Stimulated activated naive CD8-positive, alpha-beta T cell treated with anti-CD3 and anti-CD28 coated beads, Interleukin-15, Interleukin-2, amounts not matched to agents 100 ng/mL and 50 ng/mL, for 24 hours (primary cell): ENCODE measurements at regions not wholly inside any gene's neighbourhood (a gene's known extent, or its start where the extent isn't known, plus 50 kb on each side); places are given as distances from the start of the nearest gene placed in this dataset.
"Not testable (repeated sequence)": the region's sequence is repeated elsewhere in the genome, so short reads cannot be mapped to it uniquely, and the experiment has no call there.

Experiments
- H3K27ac Mint-ChIP-seq: one replicate; pipeline ENCODE4 v1.8.0; 2021; ENCODE audit warnings: mild to moderate bottlenecking, mixed read lengths
- H3K27me3 Mint-ChIP-seq: one replicate; pipeline ENCODE4 v1.8.0; 2021; ENCODE audit warnings: mixed read lengths
- H3K36me3 Mint-ChIP-seq: one replicate; pipeline ENCODE4 v1.8.0; 2021; ENCODE audit warnings: low read depth, mixed read lengths
- H3K4me1 Mint-ChIP-seq: one replicate; pipeline ENCODE4 v1.8.0; 2021; ENCODE audit warnings: low read depth, mixed read lengths
- H3K4me3 Mint-ChIP-seq: one replicate; pipeline ENCODE4 v1.8.0; 2021; ENCODE audit warnings: mild to moderate bottlenecking, mixed read lengths
- H3K9me3 Mint-ChIP-seq: one replicate; pipeline ENCODE4 v1.8.0; 2021; ENCODE audit warnings: mixed read lengths

DNA sequence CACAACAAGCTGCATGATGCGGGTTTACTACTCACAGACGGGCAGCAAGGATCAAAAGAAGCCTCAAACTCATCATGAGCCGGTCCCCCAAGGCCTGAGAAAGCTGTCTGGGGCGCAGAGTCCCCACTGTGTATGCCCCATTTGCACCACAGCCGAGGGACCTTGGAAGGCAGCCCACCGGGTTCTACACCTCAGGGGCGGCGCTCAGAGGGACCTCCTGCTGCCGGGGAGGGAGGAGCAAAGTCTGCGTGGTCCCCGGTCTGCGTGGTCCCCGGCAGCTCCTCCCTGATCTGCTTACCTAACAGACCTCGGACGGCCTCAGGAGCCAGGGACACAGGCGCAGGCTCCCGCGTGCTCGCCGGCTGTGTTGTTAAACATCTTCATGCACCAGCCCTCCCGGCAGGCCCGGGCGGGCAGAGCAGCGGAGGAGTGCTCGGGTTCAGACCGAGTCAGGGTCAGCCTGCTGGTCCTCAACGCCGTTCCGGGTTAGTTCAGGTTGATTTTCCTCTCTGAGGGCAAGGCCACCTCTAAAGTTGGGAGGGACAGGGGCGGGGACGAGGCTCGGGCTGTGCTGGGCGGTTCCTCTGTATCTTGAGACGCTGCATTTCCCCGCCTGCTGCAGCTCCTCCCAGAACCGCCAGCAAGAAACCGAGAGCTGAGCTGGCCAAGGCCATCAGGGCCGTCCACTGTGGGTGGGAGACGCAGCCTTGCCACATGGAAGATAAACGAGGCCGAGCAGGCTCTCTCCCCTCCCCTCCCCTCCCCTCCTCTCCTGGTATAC is 74.6 kb downstream of the MRPL36 start:
- Mint-ChIP-seq H3K9me3 (peaks cover 3% of the 10 kb centered on the region), H3K4me1 (no peaks in the 10 kb centered on the region), H3K4me3 (peak overlapping the region; percentile 37), H3K36me3 (no peaks in the 10 kb centered on the region), H3K27ac (no peak overlapping the region), H3K27me3 (peaks cover 9% of the 10 kb centered on the region)

GRCh38 chr5:1723957-1724821 is 75.4 kb downstream of the MRPL36 start:
- H3K27ac Mint-ChIP-seq: no peak overlapping the region
- peaks cover 9% of the 10 kb centered on the region for H3K27me3 Mint-ChIP-seq
- peaks cover 7% of the 10 kb centered on the region for H3K9me3 Mint-ChIP-seq
- H3K36me3 Mint-ChIP-seq: no peaks in the 10 kb centered on the region
- no peak overlapping the region for H3K4me3 Mint-ChIP-seq
- no peaks in the 10 kb centered on the region for H3K4me1 Mint-ChIP-seq

- Mint-ChIP-seq H3K27ac (no peak overlapping the region), H3K36me3 (no peaks in the 10 kb centered on the region), H3K4me1 (no peaks in the 10 kb centered on the region), H3K9me3 (peaks cover 14% of the 10 kb centered on the region), H3K27me3 (peaks cover 9% of the 10 kb centered on the region), H3K4me3 (no peak overlapping the region)
Observed at GRCh38 chr5:1723476-1723875, 76.2 kb downstream of the MRPL36 start.

DNA sequence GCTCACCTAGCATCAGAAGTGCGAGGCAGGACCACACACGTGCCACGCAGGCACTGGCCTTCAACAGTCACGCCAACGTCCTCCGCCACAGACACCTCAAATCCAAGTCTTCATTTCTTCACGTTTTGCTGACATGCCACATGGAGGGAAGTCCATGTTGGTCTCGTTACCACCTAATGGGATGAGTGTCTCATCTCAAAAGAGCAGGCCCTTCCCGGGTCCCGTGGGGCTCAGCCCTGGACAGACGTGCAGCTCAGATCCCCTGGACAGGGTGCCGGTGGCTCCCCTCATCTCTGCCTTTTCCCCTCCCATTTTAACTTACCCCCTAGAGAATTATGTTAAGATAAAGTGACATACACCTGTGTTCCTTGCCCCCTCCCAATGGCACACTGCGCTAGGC is 76.8 kb downstream of the MRPL36 start:
- no peak overlapping the region for H3K4me3 Mint-ChIP-seq
- peaks cover 19% of the 10 kb centered on the region for H3K9me3 Mint-ChIP-seq
- H3K27ac Mint-ChIP-seq: no peak overlapping the region
- no peaks in the 10 kb centered on the region for H3K36me3 Mint-ChIP-seq
- peaks cover 9% of the 10 kb centered on the region for H3K27me3 Mint-ChIP-seq
- H3K4me1 Mint-ChIP-seq: no peaks in the 10 kb centered on the region

DNA sequence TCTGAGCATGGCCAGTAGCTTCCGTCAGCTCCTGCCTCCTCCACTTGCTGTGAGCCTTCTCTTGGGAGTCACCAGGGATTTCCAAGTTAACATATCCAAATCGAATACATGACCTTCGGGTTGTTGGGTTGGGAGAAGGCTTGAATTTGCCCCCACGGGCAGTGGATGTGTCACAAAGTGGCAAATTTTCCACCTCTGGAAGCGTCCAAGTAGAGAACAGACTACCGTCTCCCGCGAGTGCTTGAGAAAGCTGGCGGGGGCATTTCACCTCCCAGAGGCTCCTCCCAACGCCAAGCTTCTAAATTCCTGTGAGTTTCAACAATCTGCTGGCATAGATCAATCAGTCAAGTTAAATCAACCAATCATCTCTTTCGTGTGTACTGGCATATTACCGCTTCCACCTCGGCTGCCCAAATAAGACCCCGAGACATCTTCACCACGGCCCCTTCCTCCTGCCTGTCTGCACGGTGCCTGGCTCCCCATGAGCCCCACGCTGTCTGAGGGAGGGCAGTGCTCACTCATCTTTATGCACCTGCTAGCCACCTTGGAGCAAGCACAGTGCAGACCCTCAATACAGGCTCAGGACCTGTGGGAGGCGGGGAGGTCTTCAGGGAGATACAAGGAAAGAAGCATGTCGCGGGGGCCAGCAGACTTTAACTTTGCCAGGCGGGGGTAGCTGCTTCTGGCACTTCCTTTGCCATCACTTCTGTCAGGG is 79.1 kb downstream of the MRPL36 start:
- H3K36me3 Mint-ChIP-seq: no peaks in the 10 kb centered on the region
- H3K27me3 Mint-ChIP-seq: peaks cover 9% of the 10 kb centered on the region
- H3K9me3 Mint-ChIP-seq: peaks cover 19% of the 10 kb centered on the region
- H3K4me1 Mint-ChIP-seq: no peaks in the 10 kb centered on the region
- no peak overlapping the region for H3K27ac Mint-ChIP-seq
- H3K4me3 Mint-ChIP-seq: no peak overlapping the region

- no peak overlapping the region for H3K4me3 Mint-ChIP-seq
- no peaks in the 10 kb centered on the region for H3K4me1 Mint-ChIP-seq
- no peaks in the 10 kb centered on the region for H3K36me3 Mint-ChIP-seq
Observed at GRCh38 chr5:1719860-1720259, 79.8 kb downstream of the MRPL36 start.

DNA sequence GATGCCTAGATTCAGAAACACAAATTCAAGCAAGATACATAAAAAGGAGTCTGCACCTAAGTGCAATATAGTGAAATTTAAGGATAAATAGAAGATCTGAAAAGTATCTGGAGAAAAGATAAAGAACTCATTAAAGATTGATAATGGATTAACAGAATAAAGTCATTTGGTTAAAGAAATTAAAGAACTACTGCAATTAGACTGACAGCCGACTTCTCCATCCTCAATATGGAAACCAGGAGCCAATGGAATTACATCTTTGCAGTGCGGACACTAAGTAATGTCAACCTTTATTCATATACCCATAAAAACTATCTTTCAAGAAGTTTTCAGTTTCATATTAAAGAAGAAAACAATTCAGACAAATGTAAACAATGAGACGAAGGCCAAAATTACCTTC is 81.0 kb downstream of the MRPL36 start:
- H3K27me3 Mint-ChIP-seq: peaks cover 9% of the 10 kb centered on the region
- H3K4me1 Mint-ChIP-seq: no peaks in the 10 kb centered on the region
- no peaks in the 10 kb centered on the region for H3K36me3 Mint-ChIP-seq
- no peak overlapping the region for H3K27ac Mint-ChIP-seq
- peaks cover 19% of the 10 kb centered on the region for H3K9me3 Mint-ChIP-seq
- no peak overlapping the region for H3K4me3 Mint-ChIP-seq

More at GRCh38 chr5:1719860-1720259, 79.8 kb downstream of the MRPL36 start:
- H3K27me3 Mint-ChIP-seq: peaks cover 9% of the 10 kb centered on the region
- H3K9me3 Mint-ChIP-seq: peaks cover 19% of the 10 kb centered on the region
- no peak overlapping the region for H3K27ac Mint-ChIP-seq

GRCh38 chr5:1710091-1710490 is 89.5 kb downstream of the MRPL36 start:
- H3K4me1 Mint-ChIP-seq: peaks cover 11% of the 10 kb centered on the region
- H3K27ac Mint-ChIP-seq, H3K9me3 Mint-ChIP-seq, H3K36me3 Mint-ChIP-seq: not testable (repeated sequence)
- peaks cover 16% of the 10 kb centered on the region for H3K27me3 Mint-ChIP-seq
- peak overlapping the region; percentile 51 for H3K4me3 Mint-ChIP-seq

- H3K4me1 Mint-ChIP-seq: peaks cover 11% of the 10 kb centered on the region
- H3K9me3 Mint-ChIP-seq: no peaks in the 10 kb centered on the region
- no peaks in the 10 kb centered on the region for H3K36me3 Mint-ChIP-seq
- peak overlapping the region; percentile 51 for H3K4me3 Mint-ChIP-seq
- peaks cover 16% of the 10 kb centered on the region for H3K27me3 Mint-ChIP-seq
- no peak overlapping the region for H3K27ac Mint-ChIP-seq
Observed at GRCh38 chr5:1709171-1709803, 90.3 kb downstream of the MRPL36 start.

GRCh38 chr5:1708592-1709141 is 91.0 kb downstream of the MRPL36 start:
- Mint-ChIP-seq H3K36me3 (no peaks in the 10 kb centered on the region), H3K27me3 (peaks cover 16% of the 10 kb centered on the region), H3K4me1 (peaks cover 11% of the 10 kb centered on the region), H3K4me3 (no peak overlapping the region), H3K27ac (no peak overlapping the region), H3K9me3 (no peaks in the 10 kb centered on the region)

DNA sequence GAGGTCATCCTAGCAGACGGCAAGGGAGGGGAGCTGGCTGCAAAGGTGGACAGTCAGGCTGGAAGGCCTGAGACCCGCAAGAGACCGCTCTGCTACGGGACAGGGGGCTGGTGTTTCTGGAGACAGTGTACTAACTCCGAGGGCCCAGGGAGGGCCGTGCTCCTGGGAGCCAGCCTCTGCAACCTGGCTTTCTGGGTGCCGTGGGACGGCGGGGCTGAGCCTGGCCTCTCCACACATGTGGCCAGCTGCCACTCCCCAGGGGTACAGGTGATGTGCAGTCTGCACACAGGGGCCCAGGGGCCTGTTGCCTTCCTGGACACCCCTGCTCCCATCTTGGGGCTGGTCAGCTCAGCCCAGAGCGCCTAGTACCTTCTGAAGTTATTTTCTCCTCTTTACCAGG is 92.2 kb downstream of the MRPL36 start:
- Mint-ChIP-seq H3K36me3 (no peaks in the 10 kb centered on the region), H3K4me1 (peaks cover 11% of the 10 kb centered on the region), H3K9me3 (no peaks in the 10 kb centered on the region), H3K4me3 (no peak overlapping the region), H3K27ac (no peak overlapping the region), H3K27me3 (peaks cover 20% of the 10 kb centered on the region)

DNA sequence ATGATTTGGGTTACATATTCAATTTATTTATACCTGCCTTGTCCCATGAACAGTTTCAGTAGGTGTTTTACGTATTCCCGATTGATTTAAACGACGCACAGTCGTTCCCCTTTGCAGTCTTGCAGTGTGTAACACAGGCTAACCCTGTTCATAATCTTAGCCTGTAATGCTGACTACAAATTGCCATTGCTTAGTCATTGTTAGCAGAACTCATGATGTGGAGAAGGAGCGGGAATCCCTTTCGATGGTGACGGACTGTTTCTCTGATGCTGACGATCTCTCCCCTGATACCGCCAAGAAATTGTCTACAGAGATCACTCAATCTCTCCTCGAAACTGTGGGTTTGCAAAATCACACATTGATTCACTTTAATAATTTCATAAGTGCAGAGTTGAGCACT is 93.2 kb downstream of the MRPL36 start:
- H3K27me3 Mint-ChIP-seq: peaks cover 20% of the 10 kb centered on the region
- peaks cover 11% of the 10 kb centered on the region for H3K4me1 Mint-ChIP-seq
- no peak overlapping the region for H3K4me3 Mint-ChIP-seq
- no peaks in the 10 kb centered on the region for H3K9me3 Mint-ChIP-seq
- H3K27ac Mint-ChIP-seq: no peak overlapping the region
- no peaks in the 10 kb centered on the region for H3K36me3 Mint-ChIP-seq

DNA sequence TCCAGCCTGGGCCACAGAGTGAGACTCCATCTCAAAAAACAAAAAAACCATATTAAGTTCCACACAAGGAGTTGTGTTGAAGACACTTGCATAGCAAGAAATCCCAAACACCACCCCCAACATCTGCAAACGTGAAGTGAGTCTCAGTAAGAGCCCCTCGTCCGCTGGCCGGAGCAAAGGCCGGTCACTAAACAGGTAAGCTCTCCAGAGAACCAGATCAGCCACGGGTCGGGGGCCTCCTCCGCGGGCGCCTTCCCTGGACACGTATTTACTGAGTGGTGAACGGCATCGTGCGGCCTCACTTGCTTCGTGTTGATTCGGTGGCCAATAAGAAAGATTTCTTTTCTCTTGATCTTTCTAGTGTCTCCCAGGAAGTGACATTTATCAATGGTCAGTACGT is 93.6 kb downstream of the MRPL36 start:
- H3K9me3 Mint-ChIP-seq: no peaks in the 10 kb centered on the region
- H3K27ac Mint-ChIP-seq: no peak overlapping the region
- peaks cover 20% of the 10 kb centered on the region for H3K27me3 Mint-ChIP-seq
- no peak overlapping the region for H3K4me3 Mint-ChIP-seq
- H3K4me1 Mint-ChIP-seq: peaks cover 11% of the 10 kb centered on the region
- no peaks in the 10 kb centered on the region for H3K36me3 Mint-ChIP-seq

- Mint-ChIP-seq H3K4me3 (no peak overlapping the region), H3K4me1 (peaks cover 12% of the 10 kb centered on the region), H3K27me3 (peaks cover 18% of the 10 kb centered on the region), H3K9me3 (no peaks in the 10 kb centered on the region), H3K36me3 (no peaks in the 10 kb centered on the region), H3K27ac (no peak overlapping the region)
Observed at GRCh38 chr5:1704676-1705075, 95.0 kb downstream of the MRPL36 start.
